Umbilical cord (tissue), 1 donor: ENCODE measurements at regions not wholly inside any gene's neighbourhood (a gene's known extent, or its start where the extent isn't known, plus 50 kb on each side); places are given as distances from the start of the nearest gene placed in this dataset.
"Not testable (repeated sequence)": the region's sequence is repeated elsewhere in the genome, so short reads cannot be mapped to it uniquely, and the experiment has no call there.

Experiments
- DNase-seq: peaks from one replicate; pipeline ENCODE4 v3.0.0-alpha.2; 2015; ENCODE audit warnings: low spot score

- peak; percentile 85 for DNase-seq
Observed at GRCh38 chr2:224178056-224178455, 139.0 kb upstream of the SERPINE2 start.

GRCh38 chr2:224175538-224175937, 136.5 kb upstream of the SERPINE2 start:
- no peak for DNase-seq

- DNase-seq: peak; percentile 64
Observed at GRCh38 chr2:224174990-224175389, 135.9 kb upstream of the SERPINE2 start.

- DNase-seq: peak; percentile 92
Observed at GRCh38 chr2:224174521-224174920, 135.4 kb upstream of the SERPINE2 start.

- peak; percentile 68 for DNase-seq
Observed at GRCh38 chr2:224173933-224174332, 134.8 kb upstream of the SERPINE2 start.

- DNase-seq: no peak
Observed at GRCh38 chr2:224173210-224173609, 134.1 kb upstream of the SERPINE2 start.

GRCh38 chr2:224171226-224171625, 132.1 kb upstream of the SERPINE2 start:
- DNase-seq: no peak

GRCh38 chr2:224169847-224170246, 130.8 kb upstream of the SERPINE2 start:
- no peak for DNase-seq

- DNase-seq: not testable (repeated sequence)
Observed at GRCh38 chr2:224167781-224168180, 128.7 kb upstream of the SERPINE2 start.

- DNase-seq: no peak
Observed at GRCh38 chr2:224166654-224167053, 127.6 kb upstream of the SERPINE2 start.

- DNase-seq: no peak
Observed at GRCh38 chr2:224165901-224166319, 126.8 kb upstream of the SERPINE2 start.

GRCh38 chr2:224163566-224164307, 124.7 kb upstream of the SERPINE2 start:
- DNase-seq: no peak

GRCh38 chr2:224162122-224162521, 123.0 kb upstream of the SERPINE2 start:
- DNase-seq: no peak

- DNase-seq: no peak
Observed at GRCh38 chr2:224161712-224162111, 122.6 kb upstream of the SERPINE2 start.

- no peak for DNase-seq
Observed at GRCh38 chr2:224160917-224161316, 121.8 kb upstream of the SERPINE2 start.

- no peak for DNase-seq
Observed at GRCh38 chr2:224159345-224159928, 120.4 kb upstream of the SERPINE2 start.

- DNase-seq: no peak
Observed at GRCh38 chr2:224158831-224159230, 119.7 kb upstream of the SERPINE2 start.

GRCh38 chr2:224158061-224158460, 119.0 kb upstream of the SERPINE2 start:
- DNase-seq: no peak

- no peak for DNase-seq
Observed at GRCh38 chr2:224157655-224158054, 118.6 kb upstream of the SERPINE2 start.

GRCh38 chr2:224156436-224156835, 117.3 kb upstream of the SERPINE2 start:
- DNase-seq: no peak

- peak; percentile 36 for DNase-seq
Observed at GRCh38 chr2:224155896-224156295, 116.8 kb upstream of the SERPINE2 start.

- no peak for DNase-seq
Observed at GRCh38 chr2:224155371-224155770, 116.3 kb upstream of the SERPINE2 start.

- no peak for DNase-seq
Observed at GRCh38 chr2:224151680-224152310, 112.7 kb upstream of the SERPINE2 start.
